ENCODE measurements at regions not wholly inside any gene's neighbourhood (a gene's known extent, or its start where the extent isn't known, plus 50 kb on each side); places are given as distances from the start of the nearest gene placed in this dataset.
"Not testable (repeated sequence)": the region's sequence is repeated elsewhere in the genome, so short reads cannot be mapped to it uniquely, and the experiment has no call there.

DNA sequence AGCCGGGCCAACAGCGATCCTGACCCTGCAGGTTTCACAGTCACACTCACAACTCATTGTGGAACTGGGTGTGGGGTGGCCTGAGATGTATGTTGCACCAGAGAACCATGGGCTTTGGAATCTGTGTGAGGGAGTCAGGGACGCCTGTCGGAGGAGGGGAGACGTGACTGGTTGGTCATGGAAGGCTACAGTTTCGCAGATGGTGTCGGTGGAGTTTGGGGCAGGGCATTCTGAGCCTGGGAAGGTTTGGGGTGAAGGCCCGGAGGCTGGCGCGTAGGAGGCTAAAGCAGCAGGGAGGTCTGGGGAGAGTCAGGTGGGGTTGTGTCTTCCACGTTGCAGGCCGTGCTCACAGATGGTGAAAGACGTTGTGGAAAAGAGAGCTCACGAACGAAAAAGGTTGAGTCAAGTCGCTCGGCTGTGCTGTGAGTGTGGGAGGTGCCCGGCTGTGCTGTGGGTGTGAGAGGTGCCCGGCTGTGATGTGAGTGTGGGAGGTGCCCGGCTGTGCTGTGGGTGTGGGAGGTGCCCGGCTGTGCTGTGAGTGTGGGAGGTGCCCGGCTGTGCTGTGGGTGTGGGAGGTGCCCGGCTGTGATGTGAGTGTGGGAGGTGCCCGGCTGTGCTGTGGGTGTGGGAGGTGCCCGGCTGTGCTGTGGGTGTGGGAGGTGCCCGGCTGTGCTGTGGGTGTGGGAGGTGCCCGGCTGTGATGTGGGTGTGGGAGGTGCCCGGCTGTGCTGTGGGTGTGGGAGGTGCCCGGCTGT lies 244.2 kb upstream of the B3GAT1 start:
- TF ChIP-seq, protein P1, sequence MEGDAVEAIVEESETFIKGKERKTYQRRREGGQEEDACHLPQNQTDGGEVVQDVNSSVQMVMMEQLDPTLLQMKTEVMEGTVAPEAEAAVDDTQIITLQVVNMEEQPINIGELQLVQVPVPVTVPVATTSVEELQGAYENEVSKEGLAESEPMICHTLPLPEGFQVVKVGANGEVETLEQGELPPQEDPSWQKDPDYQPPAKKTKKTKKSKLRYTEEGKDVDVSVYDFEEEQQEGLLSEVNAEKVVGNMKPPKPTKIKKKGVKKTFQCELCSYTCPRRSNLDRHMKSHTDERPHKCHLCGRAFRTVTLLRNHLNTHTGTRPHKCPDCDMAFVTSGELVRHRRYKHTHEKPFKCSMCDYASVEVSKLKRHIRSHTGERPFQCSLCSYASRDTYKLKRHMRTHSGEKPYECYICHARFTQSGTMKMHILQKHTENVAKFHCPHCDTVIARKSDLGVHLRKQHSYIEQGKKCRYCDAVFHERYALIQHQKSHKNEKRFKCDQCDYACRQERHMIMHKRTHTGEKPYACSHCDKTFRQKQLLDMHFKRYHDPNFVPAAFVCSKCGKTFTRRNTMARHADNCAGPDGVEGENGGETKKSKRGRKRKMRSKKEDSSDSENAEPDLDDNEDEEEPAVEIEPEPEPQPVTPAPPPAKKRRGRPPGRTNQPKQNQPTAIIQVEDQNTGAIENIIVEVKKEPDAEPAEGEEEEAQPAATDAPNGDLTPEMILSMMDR (IDR thresholded peaks at IDR 0.05 in 4 of 5, conservative IDR thresholded peaks at IDR 0.05 in 1 of 5), result not testable (repeated sequence)
- TF ChIP-seq POLR2A (IDR thresholded peaks at IDR 0.05), result not testable (repeated sequence)
